ENCODE measurements at regions not wholly inside any gene's neighbourhood (a gene's known extent, or its start where the extent isn't known, plus 50 kb on each side); places are given as distances from the start of the nearest gene placed in this dataset.
A peak's percentile ranks its signal among the peaks of the same experiment; 100 is the strongest.
"Not testable (repeated sequence)": the region's sequence is repeated elsewhere in the genome, so short reads cannot be mapped to it uniquely, and the experiment has no call there.

GRCh38 chr2:76251342-76251741 lies 540.6 kb upstream of the GCFC2 start:
- DNase-seq = no peak

DNA sequence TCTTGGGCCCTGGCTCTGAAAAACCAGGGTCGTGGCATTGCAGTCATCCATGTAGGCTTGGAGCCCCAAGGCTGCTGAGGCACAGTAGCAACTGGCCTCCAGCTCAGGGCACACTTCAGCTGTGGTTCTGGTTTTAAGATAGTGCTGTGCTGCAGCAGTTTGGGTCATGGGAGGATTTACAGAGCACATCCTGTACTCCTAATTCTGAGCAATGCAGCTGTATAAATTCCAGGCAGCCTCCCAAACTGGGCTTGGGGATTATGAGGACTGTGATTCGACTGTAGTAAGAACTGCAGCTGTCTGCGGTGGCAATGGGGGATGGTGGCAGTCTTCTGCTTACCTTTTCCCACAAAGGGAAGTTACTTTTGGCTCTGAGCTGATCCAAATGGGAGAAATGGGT lies 536.3 kb upstream of the GCFC2 start:
- DNase-seq = no peak

DNA sequence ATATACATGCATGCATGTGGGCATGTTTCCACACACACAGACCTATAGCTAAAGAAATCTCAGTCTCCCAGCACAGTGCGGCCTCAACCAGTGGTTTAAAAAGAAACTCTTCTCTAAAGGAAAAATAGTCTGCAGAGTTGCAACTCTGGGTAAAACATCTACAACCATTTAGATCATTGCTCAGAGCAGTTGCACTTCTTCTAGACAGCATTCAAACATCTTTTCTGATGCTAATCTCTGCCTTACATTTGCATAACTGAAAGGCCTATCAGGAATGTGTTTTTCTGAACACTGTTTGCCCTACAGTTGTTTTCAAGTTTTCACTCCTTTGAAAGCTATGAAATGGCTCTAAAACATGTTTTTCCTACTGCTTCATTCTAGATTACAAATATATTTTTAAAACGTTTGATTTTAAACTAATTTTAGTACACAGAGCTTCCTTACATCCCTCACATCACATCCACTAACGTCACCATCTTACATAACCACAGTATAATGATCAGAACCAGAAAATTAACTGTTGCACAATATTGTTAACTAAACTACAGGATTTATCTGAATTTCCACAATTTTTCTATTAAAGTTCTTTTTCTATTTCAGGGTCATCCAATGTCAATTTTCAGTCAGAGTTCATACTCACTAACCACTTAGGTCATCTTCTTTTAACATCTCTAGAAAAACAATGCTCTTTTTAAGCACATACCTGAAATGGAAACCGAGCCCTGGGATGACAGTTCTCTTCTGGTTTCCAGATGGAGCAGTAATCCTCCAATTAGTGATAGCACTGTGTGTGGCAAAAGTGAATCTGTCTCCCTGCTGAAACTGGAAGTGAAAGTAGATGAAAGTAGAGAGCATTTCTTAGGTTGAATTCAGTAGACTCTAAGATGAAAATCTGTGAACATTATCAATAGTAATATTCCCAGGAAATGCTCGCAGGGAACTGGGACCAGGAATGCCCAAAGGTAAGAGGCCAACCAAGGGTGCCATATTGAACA lies 501.6 kb upstream of the GCFC2 start:
- DNase-seq = no peak

GRCh38 chr2:76210551-76210950 lies 499.8 kb upstream of the GCFC2 start:
- no peak for DNase-seq

DNA sequence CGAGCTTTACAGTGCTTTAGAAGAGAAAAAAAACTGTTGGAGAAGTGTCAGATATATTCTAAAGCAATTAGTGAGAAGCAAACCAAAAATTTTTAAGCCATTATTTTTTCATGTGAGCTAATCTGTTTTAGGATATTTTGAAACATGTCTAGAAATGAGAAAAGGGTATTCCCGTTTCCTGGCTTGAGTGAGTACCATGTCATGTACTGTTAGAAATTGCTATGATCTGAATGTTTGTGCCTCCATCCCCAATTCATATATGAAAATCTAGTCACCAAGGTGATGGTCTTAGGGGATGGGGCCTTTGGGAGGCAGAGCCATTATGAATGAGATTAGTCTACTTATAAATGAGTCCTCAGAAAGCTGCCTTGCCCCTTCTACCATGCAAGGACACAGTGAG lies 493.3 kb upstream of the GCFC2 start:
- DNase-seq = no peak

GRCh38 chr2:76202866-76203265 lies 492.2 kb upstream of the GCFC2 start:
- no peak for DNase-seq

GRCh38 chr2:76197842-76198448 lies 487.2 kb upstream of the GCFC2 start:
- DNase-seq = peak; percentile 9

DNA sequence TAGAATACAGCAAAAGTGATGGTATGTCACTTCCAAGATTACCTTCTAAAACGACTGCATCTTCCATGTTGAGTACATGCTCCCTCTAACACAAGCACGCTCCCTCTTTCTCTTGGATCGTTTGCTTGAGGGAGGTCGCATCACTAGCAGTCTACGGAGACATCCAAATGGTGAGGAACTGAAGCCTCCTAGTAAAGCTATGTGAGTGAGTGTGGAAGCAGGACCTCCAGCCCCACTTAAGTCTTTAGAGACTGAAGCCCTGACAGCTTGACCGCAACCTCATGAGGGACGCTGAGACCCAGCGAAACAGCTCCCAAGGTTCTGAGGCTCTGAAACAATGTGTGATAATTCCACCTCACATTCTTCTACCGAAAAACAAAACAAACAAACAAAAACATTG lies 486.7 kb upstream of the GCFC2 start:
- DNase-seq = no peak

GRCh38 chr2:76194031-76194775 lies 483.5 kb upstream of the GCFC2 start:
- DNase-seq = no peak

DNA sequence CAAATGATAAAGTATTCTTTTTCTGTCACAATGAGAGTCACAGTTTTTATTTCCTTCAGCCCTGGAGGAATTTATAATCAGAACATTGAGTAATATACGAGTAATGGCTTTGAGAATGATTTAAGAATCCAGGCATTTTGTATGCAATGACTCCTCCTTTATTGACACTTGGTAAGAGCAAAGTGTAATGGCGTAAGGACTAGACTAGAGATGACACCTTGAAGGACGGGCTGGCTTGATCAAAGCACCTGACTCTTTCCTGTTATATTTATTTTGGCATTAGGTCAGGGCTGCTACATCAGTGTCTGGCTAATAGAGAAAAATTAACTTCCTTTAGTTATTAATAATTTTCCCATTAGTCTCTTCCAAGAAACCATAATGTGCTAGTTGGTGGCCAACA lies 482.4 kb upstream of the GCFC2 start:
- DNase-seq = no peak

GRCh38 chr2:76188334-76189008 lies 477.8 kb upstream of the GCFC2 start:
- DNase-seq = no peak

GRCh38 chr2:76187415-76187814 lies 476.7 kb upstream of the GCFC2 start:
- DNase-seq = no peak

- DNase-seq = no peak
Measured at GRCh38 chr2:76180676-76181075, 470.0 kb upstream of the GCFC2 start.

GRCh38 chr2:76178610-76179009 lies 467.9 kb upstream of the GCFC2 start:
- DNase-seq = no peak

DNA sequence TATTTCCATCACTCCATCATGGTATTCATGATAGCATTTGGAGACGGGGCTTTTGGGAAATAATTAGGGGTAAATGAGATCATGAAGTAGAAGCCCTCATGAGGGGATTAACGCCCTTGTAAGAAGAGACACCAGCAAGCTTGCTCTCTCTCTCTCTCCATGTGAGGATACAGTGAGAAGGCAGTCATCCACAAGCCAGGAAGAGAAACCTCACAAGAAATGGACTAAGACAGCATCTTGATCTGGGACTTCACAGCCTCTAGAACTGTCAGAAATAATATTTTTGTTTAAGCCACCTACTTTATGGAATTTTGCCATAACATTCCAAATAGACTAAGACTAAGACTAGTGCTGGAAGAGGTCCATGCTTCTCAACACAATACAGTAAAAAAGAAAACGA lies 464.6 kb upstream of the GCFC2 start:
- DNase-seq = no peak

DNA sequence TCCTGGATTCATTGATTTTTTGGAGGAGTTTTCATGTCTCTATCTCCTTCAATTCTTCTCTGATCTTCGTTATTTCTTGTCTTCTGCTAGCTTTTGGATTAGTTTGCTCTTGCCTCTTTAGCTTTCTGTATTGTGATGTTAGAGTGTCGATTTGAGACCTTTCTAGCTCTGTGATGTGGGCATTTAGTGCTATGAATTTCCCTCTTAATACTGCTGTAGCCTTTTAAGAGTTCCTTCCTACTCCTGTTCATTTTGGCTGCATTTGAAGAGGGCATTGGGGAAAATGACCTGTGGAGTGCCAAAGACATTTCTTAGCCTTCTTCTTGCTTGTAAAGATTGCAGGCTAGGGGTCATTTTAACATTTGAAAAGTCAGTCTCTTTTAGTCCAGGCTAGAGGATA lies 463.8 kb upstream of the GCFC2 start:
- no peak for DNase-seq

- DNase-seq = not testable (repeated sequence)
Measured at GRCh38 chr2:76173206-76173605, 462.5 kb upstream of the GCFC2 start.

GRCh38 chr2:76172154-76172595 lies 461.5 kb upstream of the GCFC2 start:
- DNase-seq = not testable (repeated sequence)

DNA sequence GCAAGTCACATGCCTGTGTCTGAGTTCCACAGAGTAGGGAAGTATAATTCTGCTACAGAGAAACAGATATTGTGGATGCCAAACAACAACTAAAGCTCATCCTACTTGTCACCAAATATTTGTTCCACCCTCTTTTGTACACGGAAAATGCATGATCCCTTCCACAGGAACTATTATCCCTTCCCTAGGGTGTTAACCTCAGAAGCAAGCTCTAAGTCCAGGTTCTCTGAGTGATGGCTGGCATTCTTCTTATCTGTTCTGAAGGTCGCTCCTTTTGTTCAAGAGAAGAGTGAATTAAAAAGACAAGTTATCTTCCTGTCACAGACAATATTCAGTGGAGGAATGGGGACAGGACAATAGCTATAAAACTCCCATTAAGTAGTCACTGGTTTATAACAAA lies 460.1 kb upstream of the GCFC2 start:
- no peak for DNase-seq

- DNase-seq = no peak
Measured at GRCh38 chr2:76170009-76170384, 459.3 kb upstream of the GCFC2 start.

DNA sequence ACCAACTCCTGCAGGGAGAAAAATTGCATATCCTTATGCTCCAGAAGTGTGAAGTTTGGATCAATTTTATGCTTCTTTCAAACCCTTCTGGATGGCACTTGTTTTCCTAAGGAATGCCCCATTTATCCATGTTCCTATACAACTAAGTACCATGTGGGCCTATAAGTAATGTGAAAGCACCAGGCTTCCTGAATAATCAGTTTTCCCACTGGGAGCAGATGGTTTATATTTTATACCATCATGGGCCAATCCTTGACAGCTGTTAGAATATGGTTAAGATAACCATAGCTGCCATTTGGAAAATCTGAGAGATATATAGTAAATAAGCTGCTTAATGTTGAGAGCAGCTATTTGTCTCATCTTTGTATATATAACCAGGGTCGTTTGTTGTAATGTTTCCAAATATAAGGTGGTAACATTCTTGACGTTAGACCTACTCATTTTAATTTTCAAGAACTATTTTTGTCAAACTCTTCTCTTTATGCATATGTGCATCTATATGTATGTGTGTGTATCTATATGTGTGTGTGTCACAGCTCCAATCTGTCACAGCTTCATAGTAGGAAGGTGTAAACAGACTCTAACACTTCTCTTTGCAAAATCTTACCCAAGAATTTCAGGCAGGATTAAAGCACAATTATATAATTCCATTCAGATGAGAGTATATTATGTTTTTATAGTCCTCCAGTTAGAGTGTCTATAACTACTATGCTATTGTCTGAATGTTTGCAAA lies 458.7 kb upstream of the GCFC2 start:
- no peak for DNase-seq

DNA sequence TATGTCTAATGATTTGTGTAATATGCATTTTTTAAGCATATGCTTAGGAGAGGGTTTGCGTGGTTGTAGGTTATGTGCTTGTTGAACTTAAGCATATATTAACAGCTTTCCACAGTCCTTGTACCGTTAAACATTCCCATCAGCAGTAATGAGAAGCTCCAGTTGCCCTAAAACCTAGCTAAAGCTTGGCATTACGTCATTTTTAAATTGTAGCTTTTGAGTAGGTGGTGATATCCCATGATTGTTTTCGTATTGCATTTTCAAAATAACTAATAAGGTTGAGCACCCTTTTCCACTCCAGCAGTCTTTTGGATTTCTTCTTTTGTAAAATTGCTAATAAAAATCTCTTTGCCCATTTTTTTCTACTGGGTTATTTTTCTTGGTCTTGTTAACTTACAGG lies 453.1 kb upstream of the GCFC2 start:
- DNase-seq = no peak
